Esophagus muscularis mucosa (tissue), 4 donors: ENCODE measurements at regions not wholly inside any gene's neighbourhood (a gene's known extent, or its start where the extent isn't known, plus 50 kb on each side); places are given as distances from the start of the nearest gene placed in this dataset.

Experiments used
- CTCF ChIP-seq, 3 experiments: fragments of 200-600 bp in 2 of 3; fragments of 450-650 bp in 1 of 3; sonication (generic) in 2 of 3; IDR thresholded peaks; one replicate each; pipeline ENCODE4 v1.5.1; 2017 to 2019; ENCODE audit warnings: antibody characterized with exemption in 3 of 3, mild to moderate bottlenecking in 2 of 3, moderate library complexity in 1 of 3
- EP300 ChIP-seq: sonication (generic); formaldehyde crosslinking; IDR thresholded peaks from one replicate; pipeline ENCODE4 v1.6.1; 2017; ENCODE audit warnings: antibody characterized with exemption
- POLR2A ChIP-seq: fragments of 450-650 bp; IDR thresholded peaks from one replicate; pipeline ENCODE4 v1.6.1; 2017; ENCODE audit warnings: antibody characterized with exemption, moderate library complexity, mild to moderate bottlenecking, low read depth

GRCh38 chr2:122213312-122213711, 457.9 kb downstream of the TSN start:
- TF ChIP-seq POLR2A = no peak
- no peak for TF ChIP-seq EP300
- no peak for TF ChIP-seq CTCF (IDR thresholded peaks at IDR 0.05)
